Adrenal gland (tissue), 5 donors: ENCODE measurements at regions not wholly inside any gene's neighbourhood (a gene's known extent, or its start where the extent isn't known, plus 50 kb on each side); places are given as distances from the start of the nearest gene placed in this dataset.

Experiments used
- CTCF ChIP-seq, 6 experiments: fragments of 450-650 bp in 4 of 6; fragments of 200-600 bp in 2 of 6; sonication (generic) in 1 of 6; IDR thresholded peaks; 1 replicate in 5 of 6; 2 replicates in 1 of 6; pipeline versions ENCODE4 v1.5.1 to v1.8.0; 2016 to 2021; ENCODE audit warnings: antibody characterized with exemption in 6 of 6, mild to moderate bottlenecking in 2 of 6, moderate library complexity in 1 of 6
- POLR2A ChIP-seq, 2 donors: fragments of 450-650 bp; IDR thresholded peaks; one replicate each; pipeline ENCODE4 v1.6.1; 2017; ENCODE audit warnings: antibody characterized with exemption in 2 of 2, mild to moderate bottlenecking in 2 of 2, moderate library complexity in 1 of 2
- donor health status: DM: no; HTN: no; CAD: no.

- TF ChIP-seq POLR2A (IDR thresholded peaks at IDR 0.05) (no peak), CTCF (IDR thresholded peaks at IDR 0.05) (no peak)
Observed at GRCh38 chr1:4032571-4032970, 132.5 kb upstream of the C1orf174 start.
